Spleen (tissue), 11 donors: ENCODE measurements at regions not wholly inside any gene's neighbourhood (a gene's known extent, or its start where the extent isn't known, plus 50 kb on each side); places are given as distances from the start of the nearest gene placed in this dataset.

ENCODE experiments used
- DNase-seq: peaks from one replicate; pipeline ENCODE4 v3.0.0-alpha.2; 2020
- H3K27ac ChIP-seq, 8 donors: fragments of 200-600 bp; sonication (generic) in 7 of 8; 1 replicate in 4 of 8; 2 replicates in 4 of 8; pipeline versions ENCODE4 v1.5.0 to v1.8.0; 2016 to 2021; ENCODE audit warnings: inconsistent platforms in 4 of 8, mild to moderate bottlenecking in 4 of 8, moderate library complexity in 1 of 8
- H3K27me3 ChIP-seq, 7 donors: fragments of 200-600 bp; sonication (generic) in 6 of 7; replicated peaks in 1 of 7; 1 replicate in 4 of 7; 2 replicates in 3 of 7; pipeline versions ENCODE4 v1.5.0 to v1.8.0; 2016 to 2021; ENCODE audit warnings: inconsistent platforms in 3 of 7, mild to moderate bottlenecking in 1 of 7
- H3K36me3 ChIP-seq, 6 donors: fragments of 200-600 bp; sonication (generic) in 5 of 6; 1 replicate in 4 of 6; 2 replicates in 2 of 6; pipeline versions ENCODE4 v1.5.0 to v1.8.0; 2016 to 2021; ENCODE audit warnings: inconsistent platforms in 2 of 6
- H3K4me1 ChIP-seq, 6 donors: fragments of 200-600 bp; sonication (generic) in 5 of 6; 1 replicate in 3 of 6; 2 replicates in 3 of 6; pipeline versions ENCODE4 v1.5.0 to v1.8.0; 2016 to 2021; ENCODE audit warnings: inconsistent platforms in 3 of 6
- H3K4me3 ChIP-seq, 8 donors: fragments of 200-600 bp; sonication (generic) in 7 of 8; 1 replicate in 4 of 8; 2 replicates in 4 of 8; pipeline versions ENCODE4 v1.5.0 to v1.8.0; 2016 to 2021; ENCODE audit warnings: inconsistent platforms in 4 of 8, mild to moderate bottlenecking in 4 of 8, moderate library complexity in 2 of 8
- H3K9me3 ChIP-seq, 8 donors: fragments of 200-600 bp; sonication (generic) in 7 of 8; 1 replicate in 4 of 8; 2 replicates in 4 of 8; pipeline versions ENCODE4 v1.5.0 to v1.8.0; 2016 to 2021; ENCODE audit warnings: inconsistent platforms in 4 of 8
- CTCF ChIP-seq, 11 experiments: fragments of 200-600 bp in 7 of 11; fragments of 450-650 bp in 4 of 11; sonication (generic) in 4 of 11; IDR thresholded peaks in 8 of 11; conservative IDR thresholded peaks in 3 of 11; 1 replicate in 7 of 11; 2 replicates in 4 of 11; pipeline versions ENCODE4 v1.4.0 to v1.8.0; 2016 to 2021; ENCODE audit warnings: antibody characterized with exemption in 11 of 11, inconsistent platforms in 4 of 11, mild to moderate bottlenecking in 1 of 11
- POLR2A ChIP-seq, 3 donors: fragments of 450-650 bp; IDR thresholded peaks; one replicate each; pipeline ENCODE4 v1.5.1; 2017; ENCODE audit warnings: antibody characterized with exemption in 3 of 3, mild to moderate bottlenecking in 1 of 3
- POLR2AphosphoS5 ChIP-seq, 3 donors: sonication (generic); formaldehyde crosslinking; IDR thresholded peaks; one replicate each; pipeline ENCODE4 v1.5.1; 2017; ENCODE audit warnings: antibody characterized with exemption in 3 of 3
- WGBS, 5 donors: extraction: QIAGEN DNeasy Blood & Tissue Kit in 3 of 5; methylation state at CpG; one replicate each; pipeline versions ENCODE4 v1.1.5 to v1.1.7; 2013 to 2018; 5-methylcytosine and 5-hydroxymethylcytosine counted together
- intact Hi-C: fragments of 100-400 bp; cut with DNase I; formaldehyde crosslinking; loops from one replicate; pipeline ENCODE4 v1.15.0; 2023; ENCODE audit warnings: low total_unique reads
- donor health status: healthy with polysubstance abuse.
- donor health status: DM: no; HTN: no; CAD: no; lungs with moderate emphysema.
- donor health status: DM: no; HTN: no; CAD: no.
- donor health status: Bipolar disorder and iron deficiency.
- donor health status: healthy.
- donor health status: DM: no; HTN: no; CAD: no.
- donor health status: DM: yes; HTN: yes; CAD: no.

GRCh38 chr18:61606068-61606660, 272.9 kb downstream of the CDH20 start:
- intact Hi-C loops: no loop called here
- peaks cover 0 to 24% (median 10%) of the 10 kb centered on the region in 6 donors for H3K4me1 ChIP-seq
- peak overlapping the region in 4 of 8 donors; percentile 1 to 39 (median 10) for H3K4me3 ChIP-seq
- peaks cover 0 to 17% (median 0%) of the 10 kb centered on the region in 7 donors for H3K27me3 ChIP-seq
- no peaks in the 10 kb centered on the region for H3K36me3 ChIP-seq
- H3K9me3 ChIP-seq: no peaks in the 10 kb centered on the region
- no peak for DNase-seq
- TF ChIP-seq CTCF (IDR thresholded peaks at IDR 0.05 in 8 of 11, conservative IDR thresholded peaks at IDR 0.05 in 3 of 11) (no peak), POLR2AphosphoS5 (IDR thresholded peaks at IDR 0.05) (no peak), POLR2A (IDR thresholded peaks at IDR 0.05) (no peak)
- peak overlapping the region in 6 of 8 donors; percentile 33 to 62 (median 56) for H3K27ac ChIP-seq
- WGBS, 5 donors: 57 to 75% (median 62%) methylated on average over 15 to 17 of the region's 17 CpGs

GRCh38 chr18:61605376-61606067, 272.3 kb downstream of the CDH20 start:
- Histone ChIP-seq H3K4me3 (peak overlapping the region in 1 of 8 donors; percentile 39), H3K4me1 (peaks cover 0 to 24% (median 10%) of the 10 kb centered on the region in 6 donors), H3K27me3 (peaks cover 0 to 17% (median 0%) of the 10 kb centered on the region in 7 donors), H3K9me3 (no peaks in the 10 kb centered on the region), H3K27ac (peak overlapping the region in 3 of 8 donors; percentile 54 to 62 (median 58)), H3K36me3 (no peaks in the 10 kb centered on the region)
- intact Hi-C loops: no loop called here
- 58 to 77% (median 68%) methylated on average over 3 of the region's 3 CpGs for WGBS, 5 donors
- TF ChIP-seq CTCF (IDR thresholded peaks at IDR 0.05 in 8 of 11, conservative IDR thresholded peaks at IDR 0.05 in 3 of 11) (no peak), POLR2A (IDR thresholded peaks at IDR 0.05) (no peak), POLR2AphosphoS5 (IDR thresholded peaks at IDR 0.05) (no peak)
- DNase-seq: no peak
